ENCODE measurements at regions not wholly inside any gene's neighbourhood (a gene's known extent, or its start where the extent isn't known, plus 50 kb on each side); places are given as distances from the start of the nearest gene placed in this dataset.

DNA sequence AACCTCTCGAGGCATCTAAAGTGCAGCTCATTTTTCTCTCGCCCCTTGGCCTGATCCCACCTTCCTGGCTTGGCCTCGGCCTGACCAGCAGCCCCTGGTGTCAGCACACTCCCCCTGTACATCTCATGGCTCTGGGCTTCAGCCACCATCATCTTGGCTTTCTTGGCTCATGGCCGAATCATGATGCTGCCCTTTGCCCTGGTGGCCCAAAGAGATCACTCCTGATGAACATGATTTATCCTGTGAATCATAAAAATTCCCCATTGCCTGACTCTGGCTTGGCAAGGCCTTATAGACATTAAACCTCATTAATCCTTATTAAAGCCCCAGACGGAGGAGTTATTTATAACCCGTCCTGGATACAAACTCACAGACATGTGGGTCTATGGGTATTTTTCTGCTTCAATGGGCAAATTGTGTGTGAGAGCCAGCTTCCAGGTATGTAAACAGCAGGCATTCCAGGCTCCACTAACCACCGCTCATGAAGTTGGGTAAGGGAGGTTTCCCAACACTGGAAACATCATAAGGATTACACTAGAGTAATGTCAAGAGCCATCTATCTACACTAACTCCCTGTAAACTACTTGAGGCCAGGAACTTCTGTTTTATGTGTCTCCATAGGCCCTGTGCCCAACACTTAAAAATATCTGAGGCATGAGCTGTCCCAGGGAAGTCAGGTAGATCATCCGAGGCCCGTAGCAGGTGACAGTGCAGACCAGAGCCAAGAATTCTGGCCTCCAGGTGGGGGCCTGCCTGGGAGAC is 171.2 kb downstream of the TTC8 start:
- TF ChIP-seq, protein P1, sequence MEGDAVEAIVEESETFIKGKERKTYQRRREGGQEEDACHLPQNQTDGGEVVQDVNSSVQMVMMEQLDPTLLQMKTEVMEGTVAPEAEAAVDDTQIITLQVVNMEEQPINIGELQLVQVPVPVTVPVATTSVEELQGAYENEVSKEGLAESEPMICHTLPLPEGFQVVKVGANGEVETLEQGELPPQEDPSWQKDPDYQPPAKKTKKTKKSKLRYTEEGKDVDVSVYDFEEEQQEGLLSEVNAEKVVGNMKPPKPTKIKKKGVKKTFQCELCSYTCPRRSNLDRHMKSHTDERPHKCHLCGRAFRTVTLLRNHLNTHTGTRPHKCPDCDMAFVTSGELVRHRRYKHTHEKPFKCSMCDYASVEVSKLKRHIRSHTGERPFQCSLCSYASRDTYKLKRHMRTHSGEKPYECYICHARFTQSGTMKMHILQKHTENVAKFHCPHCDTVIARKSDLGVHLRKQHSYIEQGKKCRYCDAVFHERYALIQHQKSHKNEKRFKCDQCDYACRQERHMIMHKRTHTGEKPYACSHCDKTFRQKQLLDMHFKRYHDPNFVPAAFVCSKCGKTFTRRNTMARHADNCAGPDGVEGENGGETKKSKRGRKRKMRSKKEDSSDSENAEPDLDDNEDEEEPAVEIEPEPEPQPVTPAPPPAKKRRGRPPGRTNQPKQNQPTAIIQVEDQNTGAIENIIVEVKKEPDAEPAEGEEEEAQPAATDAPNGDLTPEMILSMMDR (IDR thresholded peaks at IDR 0.05): no peak
- Histone ChIP-seq H3K27ac (no peak overlapping the region), H3K36me3 (no peaks in the 10 kb centered on the region), H3K27me3 (no peaks in the 10 kb centered on the region), H3K4me1 (no peaks in the 10 kb centered on the region), H3K4me3 (no peak overlapping the region), H3K9me3 (no peaks in the 10 kb centered on the region)
- ATAC-seq (peak in 1 of 4 donors; percentile 25), FAIRE-seq (no peak), DNase-seq (no peak)
- 64% methylated on average over 9 of the region's 9 CpGs for WGBS, 2 donors
- intact Hi-C loops (cut with DNase I): no loop called here

GRCh38 chr14:88998027-88998426 is 173.6 kb downstream of the TTC8 start:
- Histone ChIP-seq H3K9me3 (no peaks in the 10 kb centered on the region), H3K27ac (no peak overlapping the region), H3K4me1 (no peaks in the 10 kb centered on the region), H3K27me3 (no peaks in the 10 kb centered on the region), H3K36me3 (no peaks in the 10 kb centered on the region), H3K4me3 (no peak overlapping the region)
- no peak for FAIRE-seq
- 72 to 83% methylated on average over 1 of the region's 1 CpG for WGBS, 2 donors
- no peak for ATAC-seq
- intact Hi-C loops (cut with DNase I): no loop called here
- TF ChIP-seq, protein P1 (IDR thresholded peaks at IDR 0.05): no peak
- no peak for DNase-seq

- no peak overlapping the region for H3K4me3 ChIP-seq
- no peaks in the 10 kb centered on the region for H3K36me3 ChIP-seq
- no peaks in the 10 kb centered on the region for H3K9me3 ChIP-seq
- TF ChIP-seq, protein P1 (IDR thresholded peaks at IDR 0.05): no peak
- H3K27me3 ChIP-seq: no peaks in the 10 kb centered on the region
- DNase-seq (no peak), ATAC-seq (no peak), FAIRE-seq (no peak)
- intact Hi-C loops (cut with DNase I): no loop called here
- H3K4me1 ChIP-seq: no peaks in the 10 kb centered on the region
- WGBS, 2 donors: 76 to 82% methylated on average over 5 of the region's 5 CpGs
- no peak overlapping the region for H3K27ac ChIP-seq
Observed at GRCh38 chr14:88999137-88999536, 174.7 kb downstream of the TTC8 start.

DNA sequence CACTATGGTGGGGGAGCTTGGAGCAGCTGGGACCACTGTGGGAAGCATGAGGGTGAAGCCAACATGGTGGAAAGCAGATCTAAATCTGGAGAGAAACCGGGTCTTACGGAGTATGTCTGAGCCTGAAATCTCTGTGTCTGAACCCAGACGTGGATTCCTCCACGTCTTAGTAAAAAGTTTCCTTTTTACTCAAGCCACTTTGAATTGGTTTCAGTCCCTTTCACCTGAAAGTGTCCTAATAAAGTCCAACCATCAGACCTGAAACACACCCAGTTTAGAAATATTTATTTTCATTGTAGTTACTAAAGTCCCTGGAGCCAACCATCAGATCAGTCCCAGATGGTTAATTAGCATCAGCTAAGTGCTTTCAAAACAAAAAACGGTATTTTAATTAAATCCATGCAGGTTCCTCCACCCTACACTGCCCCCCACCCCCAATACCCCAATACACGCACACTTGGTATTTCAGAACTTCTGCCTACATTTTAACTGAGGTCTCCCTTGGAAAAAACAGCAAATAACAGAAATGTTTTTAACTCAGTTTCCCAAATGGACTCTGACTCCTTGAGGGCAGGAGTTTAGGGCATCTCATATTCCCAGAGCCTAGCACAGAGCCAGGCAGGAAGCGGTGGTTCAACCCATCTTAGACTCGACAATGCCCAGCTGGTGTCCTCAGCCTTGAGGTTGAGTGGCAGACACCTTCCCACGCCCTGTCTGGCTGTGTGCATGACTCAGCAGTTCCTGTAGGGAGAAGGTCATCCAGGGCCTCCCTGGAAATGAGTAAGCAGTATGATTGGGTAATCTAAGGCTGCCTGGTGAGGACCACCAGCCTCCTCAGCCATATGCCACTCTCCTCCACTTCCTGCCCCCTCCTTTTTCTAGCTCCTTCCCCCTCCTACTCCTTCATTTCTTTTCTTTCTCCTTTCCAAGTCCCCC is 175.8 kb downstream of the TTC8 start:
- DNase-seq (peak in 4 of 6 donors; percentile 9 to 27 (median 20)), ATAC-seq (peak in 3 of 4 donors; percentile 67 to 74 (median 71)), FAIRE-seq (no peak)
- Histone ChIP-seq H3K36me3 (no peaks in the 10 kb centered on the region), H3K4me3 (no peak overlapping the region), H3K9me3 (no peaks in the 10 kb centered on the region), H3K27me3 (no peaks in the 10 kb centered on the region), H3K27ac (no peak overlapping the region), H3K4me1 (no peaks in the 10 kb centered on the region)
- WGBS, 2 donors: 61 to 66% methylated on average over 9 of the region's 9 CpGs
- TF ChIP-seq, protein P1 (IDR thresholded peaks at IDR 0.05): no peak
- intact Hi-C loops (cut with DNase I): no loop called here

Data from pancreas (tissue), 10 donors.